ENCODE measurements at regions not wholly inside any gene's neighbourhood (a gene's known extent, or its start where the extent isn't known, plus 50 kb on each side); places are given as distances from the start of the nearest gene placed in this dataset.

DNA sequence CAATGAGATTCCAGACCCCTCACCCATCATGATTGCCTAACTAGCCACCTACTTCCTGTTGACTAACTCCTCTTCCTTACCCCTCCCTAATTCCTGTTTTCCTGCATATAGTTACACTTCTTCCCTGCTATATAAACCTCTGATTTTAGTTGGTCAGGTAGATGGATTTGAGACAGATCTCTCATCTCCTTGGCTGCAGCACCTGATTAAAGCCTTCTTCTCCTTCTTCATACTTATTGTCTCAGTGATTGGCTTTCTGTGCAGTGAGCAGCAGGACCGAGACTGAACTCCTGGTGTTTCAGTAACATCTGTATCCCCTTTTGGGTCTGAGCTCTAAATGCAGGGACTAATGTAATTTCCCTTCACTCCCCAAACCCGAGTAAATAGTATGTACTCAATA lies 51.7 kb upstream of the ATXN1 start:
- ChIA-PET CTCF (interaction anchor here (0.9 kb wide), 1 partner anchor 17 kb away, joined by 3 read pairs; no protein-coding TSS in a partner anchor), SMC1A (ENCODE audit: uncharacterized antibody, unreplicated experiment) (interaction anchor here (1.6 kb wide), 1 partner anchor 10 kb away, joined by 5 read pairs; no protein-coding TSS in a partner anchor), RAD21 (ENCODE audit: unreplicated experiment) (no interaction called here), POLR2A (no interaction called here)
- intact Hi-C loops (cut with micrococcal nuclease; ENCODE audit: unreplicated experiment) (no loop called here), in situ Hi-C loops (cut with MboI) (no loop called here)
- H2AFZ ChIP-seq (ENCODE audit: control insufficient read depth, low read depth, low read length), result no peak overlapping the region
- H3K4me2 ChIP-seq (ENCODE audit: control insufficient read depth, insufficient read depth), result no peak overlapping the region
- no peaks in the 10 kb centered on the region for H3K27me3 ChIP-seq (replicated peaks in 1 of 2; ENCODE audit: control insufficient read depth in 2 of 2, insufficient read depth in 2 of 2, low read length in 1 of 2)
- no peak for TF ChIP-seq MYB (IDR thresholded peaks at IDR 0.05; ENCODE audit: borderline replicate concordance, low read depth, low read length)
- TF ChIP-seq PAX8 (IDR thresholded peaks at IDR 0.05), result no peak
- TF ChIP-seq NKRF (conservative IDR thresholded peaks at IDR 0.05), result no peak
- TF ChIP-seq ZNF622 (IDR thresholded peaks at IDR 0.05), result no peak
- TF ChIP-seq RB1 (IDR thresholded peaks at IDR 0.05; ENCODE audit: borderline replicate concordance), result no peak
- no peak for TF ChIP-seq SUPT20H (IDR thresholded peaks at IDR 0.05; ENCODE audit: borderline replicate concordance, control insufficient read depth, low read depth, low read length)
- TF ChIP-seq NFYB (IDR thresholded peaks at IDR 0.05; ENCODE audit: insufficient read depth, low read depth, low read length), result no peak
- TF ChIP-seq SMC3 (IDR thresholded peaks at IDR 0.05; ENCODE audit: borderline replicate concordance, low read length), result no peak
- TF ChIP-seq, protein P1, sequence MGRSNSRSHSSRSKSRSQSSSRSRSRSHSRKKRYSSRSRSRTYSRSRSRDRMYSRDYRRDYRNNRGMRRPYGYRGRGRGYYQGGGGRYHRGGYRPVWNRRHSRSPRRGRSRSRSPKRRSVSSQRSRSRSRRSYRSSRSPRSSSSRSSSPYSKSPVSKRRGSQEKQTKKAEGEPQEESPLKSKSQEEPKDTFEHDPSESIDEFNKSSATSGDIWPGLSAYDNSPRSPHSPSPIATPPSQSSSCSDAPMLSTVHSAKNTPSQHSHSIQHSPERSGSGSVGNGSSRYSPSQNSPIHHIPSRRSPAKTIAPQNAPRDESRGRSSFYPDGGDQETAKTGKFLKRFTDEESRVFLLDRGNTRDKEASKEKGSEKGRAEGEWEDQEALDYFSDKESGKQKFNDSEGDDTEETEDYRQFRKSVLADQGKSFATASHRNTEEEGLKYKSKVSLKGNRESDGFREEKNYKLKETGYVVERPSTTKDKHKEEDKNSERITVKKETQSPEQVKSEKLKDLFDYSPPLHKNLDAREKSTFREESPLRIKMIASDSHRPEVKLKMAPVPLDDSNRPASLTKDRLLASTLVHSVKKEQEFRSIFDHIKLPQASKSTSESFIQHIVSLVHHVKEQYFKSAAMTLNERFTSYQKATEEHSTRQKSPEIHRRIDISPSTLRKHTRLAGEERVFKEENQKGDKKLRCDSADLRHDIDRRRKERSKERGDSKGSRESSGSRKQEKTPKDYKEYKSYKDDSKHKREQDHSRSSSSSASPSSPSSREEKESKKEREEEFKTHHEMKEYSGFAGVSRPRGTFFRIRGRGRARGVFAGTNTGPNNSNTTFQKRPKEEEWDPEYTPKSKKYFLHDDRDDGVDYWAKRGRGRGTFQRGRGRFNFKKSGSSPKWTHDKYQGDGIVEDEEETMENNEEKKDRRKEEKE (IDR thresholded peaks at IDR 0.05), result no peak
- TF ChIP-seq NFYA (IDR thresholded peaks at IDR 0.05; ENCODE audit: borderline replicate concordance, low read depth, low read length), result no peak
- TF ChIP-seq, protein P2, sequence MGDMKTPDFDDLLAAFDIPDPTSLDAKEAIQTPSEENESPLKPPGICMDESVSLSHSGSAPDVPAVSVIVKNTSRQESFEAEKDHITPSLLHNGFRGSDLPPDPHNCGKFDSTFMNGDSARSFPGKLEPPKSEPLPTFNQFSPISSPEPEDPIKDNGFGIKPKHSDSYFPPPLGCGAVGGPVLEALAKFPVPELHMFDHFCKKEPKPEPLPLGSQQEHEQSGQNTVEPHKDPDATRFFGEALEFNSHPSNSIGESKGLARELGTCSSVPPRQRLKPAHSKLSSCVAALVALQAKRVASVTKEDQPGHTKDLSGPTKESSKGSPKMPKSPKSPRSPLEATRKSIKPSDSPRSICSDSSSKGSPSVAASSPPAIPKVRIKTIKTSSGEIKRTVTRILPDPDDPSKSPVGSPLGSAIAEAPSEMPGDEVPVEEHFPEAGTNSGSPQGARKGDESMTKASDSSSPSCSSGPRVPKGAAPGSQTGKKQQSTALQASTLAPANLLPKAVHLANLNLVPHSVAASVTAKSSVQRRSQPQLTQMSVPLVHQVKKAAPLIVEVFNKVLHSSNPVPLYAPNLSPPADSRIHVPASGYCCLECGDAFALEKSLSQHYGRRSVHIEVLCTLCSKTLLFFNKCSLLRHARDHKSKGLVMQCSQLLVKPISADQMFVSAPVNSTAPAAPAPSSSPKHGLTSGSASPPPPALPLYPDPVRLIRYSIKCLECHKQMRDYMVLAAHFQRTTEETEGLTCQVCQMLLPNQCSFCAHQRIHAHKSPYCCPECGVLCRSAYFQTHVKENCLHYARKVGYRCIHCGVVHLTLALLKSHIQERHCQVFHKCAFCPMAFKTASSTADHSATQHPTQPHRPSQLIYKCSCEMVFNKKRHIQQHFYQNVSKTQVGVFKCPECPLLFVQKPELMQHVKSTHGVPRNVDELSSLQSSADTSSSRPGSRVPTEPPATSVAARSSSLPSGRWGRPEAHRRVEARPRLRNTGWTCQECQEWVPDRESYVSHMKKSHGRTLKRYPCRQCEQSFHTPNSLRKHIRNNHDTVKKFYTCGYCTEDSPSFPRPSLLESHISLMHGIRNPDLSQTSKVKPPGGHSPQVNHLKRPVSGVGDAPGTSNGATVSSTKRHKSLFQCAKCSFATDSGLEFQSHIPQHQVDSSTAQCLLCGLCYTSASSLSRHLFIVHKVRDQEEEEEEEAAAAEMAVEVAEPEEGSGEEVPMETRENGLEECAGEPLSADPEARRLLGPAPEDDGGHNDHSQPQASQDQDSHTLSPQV (IDR thresholded peaks at IDR 0.05), result no peak
- TF ChIP-seq MTA3 (IDR thresholded peaks at IDR 0.05; ENCODE audit: borderline replicate concordance, low read length), result no peak
- no peak for TF ChIP-seq BCL3 (IDR thresholded peaks at IDR 0.05; ENCODE audit: borderline replicate concordance, insufficient read depth, low read depth, low read length, poor library complexity, severe bottlenecking)
- H3K27ac ChIP-seq (ENCODE audit: control insufficient read depth, insufficient read depth), result no peak overlapping the region
- no peaks in the 10 kb centered on the region for H3K36me3 ChIP-seq (ENCODE audit: control insufficient read depth in 2 of 2, insufficient read depth in 2 of 2, low read length in 1 of 2)
- WGBS (ENCODE audit: insufficient coverage, insufficient replicate concordance, low lambda C conversion rate, missing lambda C conversion rate), result 20% methylated on average over 2 of the region's 2 CpGs
- DNase-seq (ENCODE audit: low read depth, low spot score) (no peak), FAIRE-seq (no peak), ATAC-seq (no peak)
- no peaks in the 10 kb centered on the region for H3K4me1 ChIP-seq (ENCODE audit: control insufficient read depth, insufficient read depth, low read length)
- H4K20me1 ChIP-seq (ENCODE audit: control insufficient read depth, insufficient read depth), result no peaks in the 10 kb centered on the region
- H3K9me3 ChIP-seq (replicated peaks; ENCODE audit: control insufficient read depth, insufficient read depth, low read length), result peaks cover 14% of the 10 kb centered on the region
- H3K4me3 ChIP-seq, result no peak overlapping the region
- no peak overlapping the region for H3K9ac ChIP-seq (ENCODE audit: control insufficient read depth, insufficient read depth, low read length)
- no peaks in the 10 kb centered on the region for H3K79me2 ChIP-seq (ENCODE audit: control insufficient read depth, insufficient read depth, low read length)
- no TSS peak for BruUV-seq (replicated peaks)
